A549 (cell line): ENCODE measurements at regions not wholly inside any gene's neighbourhood (a gene's known extent, or its start where the extent isn't known, plus 50 kb on each side); places are given as distances from the start of the nearest gene placed in this dataset.

Source experiments
- ATAC-seq, 2 experiments: fragments of 200-7000 bp in 1 of 2; fragments of >200 bp in 1 of 2; cut with Nextera tagmentation in 1 of 2; cut with Tn5 transposase in 1 of 2; 3 replicates each; pipeline versions ENCODE4 v1.8.0 to v1.9.1; 2018 to 2020; ENCODE audit warnings: mild to moderate bottlenecking in 1 of 2, moderate library complexity in 1 of 2
- CTCF ChIA-PET: fragments of 300-600 bp; sonication (Branson Sonifier 250); formaldehyde crosslinking; extraction: SDS; loops from one replicate; lab custom pipeline; 2021; ENCODE audit warnings: antibody characterized with exemption, inconsistent platforms; lab: Yijun Ruan, JAX
- POLR2A ChIA-PET: fragments of 350-600 bp; formaldehyde crosslinking; extraction: SDS; loops from one replicate; lab custom pipeline; 2021; ENCODE audit warnings: antibody characterized with exemption, inconsistent platforms; lab: Yijun Ruan, JAX
- DNase-seq, 2 experiments: peaks; one replicate each; pipeline versions ENCODE4 v3.0.0 to v3.0.0-alpha.2; 2011 to 2016; ENCODE audit warnings: low read depth in 1 of 2, low spot score in 1 of 2
- FAIRE-seq: peaks from 2 replicates; lab custom pipeline; 2011; peaks lifted over from hg19 to GRCh38; lab: Jason Lieb, UNC
- H3K27ac ChIP-seq, 2 experiments: fragments of >200 bp; sonication (Bioruptor Twin); formaldehyde crosslinking; 3 replicates each; pipeline ENCODE4 v1.5.1; 2016 to 2017
- H3K4me1 ChIP-seq: fragments of >200 bp; sonication (Bioruptor Twin); formaldehyde crosslinking; 3 replicates; pipeline ENCODE4 v1.6.1; 2016
- H3K4me2 ChIP-seq: fragments of >200 bp; sonication (Bioruptor Twin); formaldehyde crosslinking; 3 replicates; pipeline ENCODE4 v1.6.1; 2016
- H3K4me3 ChIP-seq: fragments of >200 bp; sonication (Bioruptor Twin); formaldehyde crosslinking; 3 replicates; pipeline ENCODE4 v1.5.1; 2016
- H3K9me3 ChIP-seq: fragments of >200 bp; sonication (Bioruptor Twin); formaldehyde crosslinking; 3 replicates; pipeline ENCODE4 v1.6.1; 2016
- EHF ChIP-seq: fragments of 250-450 bp; sonication (Bioruptor Pico); IDR thresholded peaks from 2 replicates; pipeline ENCODE4 v1.5.0; 2020; ENCODE audit warnings: mild to moderate bottlenecking
- EHMT2 ChIP-seq: fragments of 200-600 bp; sonication (generic); IDR thresholded peaks from 2 replicates; pipeline ENCODE4 v1.6.1; 2016; ENCODE audit warnings: antibody characterized with exemption, low read depth, mild to moderate bottlenecking, moderate library complexity
- FOSB ChIP-seq: fragments of 250-450 bp; sonication (Bioruptor Pico); IDR thresholded peaks from 2 replicates; pipeline ENCODE4 v1.5.0; 2020; ENCODE audit warnings: mild to moderate bottlenecking, moderate library complexity
- HDAC2 ChIP-seq: fragments of 200-600 bp; sonication (generic); IDR thresholded peaks from 2 replicates; pipeline ENCODE4 v1.6.1; 2016
- HEYL ChIP-seq: fragments of 250-450 bp; sonication (Bioruptor Pico); IDR thresholded peaks from 2 replicates; pipeline ENCODE4 v1.8.0; 2021; ENCODE audit warnings: mild to moderate bottlenecking, moderate library complexity
- HOXB13 ChIP-seq: fragments of 250-450 bp; sonication (Bioruptor Pico); IDR thresholded peaks from 2 replicates; pipeline ENCODE4 v1.5.0; 2020; ENCODE audit warnings: low read depth, mild to moderate bottlenecking, moderate library complexity
- HOXB5 ChIP-seq: fragments of 250-450 bp; sonication (Bioruptor Pico); IDR thresholded peaks from 2 replicates; pipeline ENCODE4 v1.5.0; 2020; ENCODE audit warnings: mild to moderate bottlenecking, moderate library complexity
- MAZ ChIP-seq: fragments of 150-350 bp; IDR thresholded peaks from 2 replicates; pipeline ENCODE4 v1.6.1; 2014; ENCODE audit warnings: antibody characterized with exemption, low read depth, low read length, borderline replicate concordance
- NFE2L2 ChIP-seq: fragments of 150-350 bp; conservative IDR thresholded peaks from 2 replicates; pipeline ENCODE4 v1.6.1; 2014; ENCODE audit warnings: low read length
- PHF8 ChIP-seq: fragments of 200-600 bp; sonication (generic); IDR thresholded peaks from 2 replicates; pipeline ENCODE4 v1.6.1; 2016; ENCODE audit warnings: low read depth, mild to moderate bottlenecking, antibody characterized with exemption, moderate library complexity, borderline replicate concordance
- RAD21 ChIP-seq, 2 experiments: fragments of >200 bp in 1 of 2; sonication (Bioruptor Twin) in 1 of 2; formaldehyde crosslinking in 1 of 2; IDR thresholded peaks in 1 of 2; conservative IDR thresholded peaks in 1 of 2; 2 replicates in 1 of 2; 3 replicates in 1 of 2; pipeline ENCODE4 v1.6.1; 2012 to 2018; ENCODE audit warnings: inconsistent platforms in 1 of 2
- TFCP2L1 ChIP-seq: fragments of 250-450 bp; sonication (Bioruptor Pico); IDR thresholded peaks from 2 replicates; pipeline ENCODE4 v1.5.0; 2021; ENCODE audit warnings: mild to moderate bottlenecking
- ZC3H11A ChIP-seq: fragments of 450-650 bp; IDR thresholded peaks from 2 replicates; pipeline ENCODE4 v1.6.1; 2014; ENCODE audit warnings: antibody characterized with exemption, mild to moderate bottlenecking
- ZFP36 ChIP-seq: fragments of 450-650 bp; IDR thresholded peaks from 2 replicates; pipeline ENCODE4 v1.6.1; 2014; ENCODE audit warnings: borderline replicate concordance; ENCODE audit not compliant: partially characterized antibody
- ZNF302 ChIP-seq: fragments of 250-450 bp; sonication (Bioruptor Pico); IDR thresholded peaks from 2 replicates; pipeline ENCODE4 v1.9.0; 2021; ENCODE audit warnings: inconsistent platforms, mild to moderate bottlenecking, moderate library complexity
- WGBS: methylation state at CpG from one replicate; pipeline ENCODE4 v1.1.6; 2017; ENCODE audit errors: missing lambda C conversion rate; 5-methylcytosine and 5-hydroxymethylcytosine counted together
- TF ChIP-seq, protein P1 (sequence below): fragments of >200 bp; sonication (Bioruptor Twin); formaldehyde crosslinking; IDR thresholded peaks from 3 replicates; pipeline ENCODE4 v1.5.1; 2016
- TF ChIP-seq, protein P2 (sequence below): IDR thresholded peaks from 2 replicates; pipeline ENCODE4 v1.6.1; 2012
- TF ChIP-seq, protein P3 (sequence below): fragments of 250-450 bp; sonication (Bioruptor Pico); IDR thresholded peaks from 2 replicates; pipeline ENCODE4 v1.5.0; 2021; ENCODE audit warnings: mild to moderate bottlenecking, moderate library complexity, borderline replicate concordance
- TF ChIP-seq, protein P4 (sequence below): fragments of 450-650 bp; IDR thresholded peaks from 2 replicates; pipeline ENCODE4 v1.6.1; 2014; ENCODE audit warnings: antibody characterized with exemption
- TF ChIP-seq, protein P5 (sequence below): IDR thresholded peaks from 2 replicates; pipeline ENCODE4 v1.6.1; 2012; ENCODE audit warnings: low read depth, borderline replicate concordance
- TF ChIP-seq, protein P6 (sequence below): fragments of 150-350 bp; IDR thresholded peaks from 2 replicates; pipeline ENCODE4 v1.6.1; 2014; ENCODE audit warnings: low read depth, mild to moderate bottlenecking, low read length

DNA sequence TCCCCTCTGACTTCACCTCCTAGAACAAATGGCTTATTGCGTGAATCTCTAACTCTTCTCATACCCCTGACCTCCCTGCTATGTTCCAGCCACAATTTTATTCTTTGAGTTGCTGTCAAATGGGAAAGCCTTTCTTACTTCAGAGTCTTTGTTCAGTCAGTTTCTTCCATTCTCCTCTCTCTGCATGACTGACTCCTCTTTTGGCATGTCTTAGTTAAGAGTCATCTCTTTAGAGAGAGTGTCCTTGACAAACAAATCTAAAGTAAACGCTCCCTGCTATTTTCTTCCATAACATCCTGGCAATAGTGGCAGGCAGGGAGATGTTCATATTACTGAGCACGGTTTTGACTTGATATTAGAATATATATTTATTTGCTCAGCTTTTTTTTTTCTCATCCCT lies 170.7 kb upstream of the ERBB4 start (continued):
- TF ChIP-seq, protein P1, sequence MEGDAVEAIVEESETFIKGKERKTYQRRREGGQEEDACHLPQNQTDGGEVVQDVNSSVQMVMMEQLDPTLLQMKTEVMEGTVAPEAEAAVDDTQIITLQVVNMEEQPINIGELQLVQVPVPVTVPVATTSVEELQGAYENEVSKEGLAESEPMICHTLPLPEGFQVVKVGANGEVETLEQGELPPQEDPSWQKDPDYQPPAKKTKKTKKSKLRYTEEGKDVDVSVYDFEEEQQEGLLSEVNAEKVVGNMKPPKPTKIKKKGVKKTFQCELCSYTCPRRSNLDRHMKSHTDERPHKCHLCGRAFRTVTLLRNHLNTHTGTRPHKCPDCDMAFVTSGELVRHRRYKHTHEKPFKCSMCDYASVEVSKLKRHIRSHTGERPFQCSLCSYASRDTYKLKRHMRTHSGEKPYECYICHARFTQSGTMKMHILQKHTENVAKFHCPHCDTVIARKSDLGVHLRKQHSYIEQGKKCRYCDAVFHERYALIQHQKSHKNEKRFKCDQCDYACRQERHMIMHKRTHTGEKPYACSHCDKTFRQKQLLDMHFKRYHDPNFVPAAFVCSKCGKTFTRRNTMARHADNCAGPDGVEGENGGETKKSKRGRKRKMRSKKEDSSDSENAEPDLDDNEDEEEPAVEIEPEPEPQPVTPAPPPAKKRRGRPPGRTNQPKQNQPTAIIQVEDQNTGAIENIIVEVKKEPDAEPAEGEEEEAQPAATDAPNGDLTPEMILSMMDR = no peak
- TF ChIP-seq HOXB13 (CRISPR knock-in tag) = no peak
- TF ChIP-seq HEYL (CRISPR knock-in tag) = no peak
- TF ChIP-seq, protein P2, sequence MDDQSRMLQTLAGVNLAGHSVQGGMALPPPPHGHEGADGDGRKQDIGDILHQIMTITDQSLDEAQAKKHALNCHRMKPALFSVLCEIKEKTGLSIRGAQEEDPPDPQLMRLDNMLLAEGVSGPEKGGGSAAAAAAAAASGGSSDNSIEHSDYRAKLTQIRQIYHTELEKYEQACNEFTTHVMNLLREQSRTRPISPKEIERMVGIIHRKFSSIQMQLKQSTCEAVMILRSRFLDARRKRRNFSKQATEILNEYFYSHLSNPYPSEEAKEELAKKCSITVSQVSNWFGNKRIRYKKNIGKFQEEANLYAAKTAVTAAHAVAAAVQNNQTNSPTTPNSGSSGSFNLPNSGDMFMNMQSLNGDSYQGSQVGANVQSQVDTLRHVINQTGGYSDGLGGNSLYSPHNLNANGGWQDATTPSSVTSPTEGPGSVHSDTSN = no peak
- TF ChIP-seq FOSB (CRISPR knock-in tag) = no peak
- no peak for TF ChIP-seq HOXB5 (CRISPR knock-in tag)

DNA sequence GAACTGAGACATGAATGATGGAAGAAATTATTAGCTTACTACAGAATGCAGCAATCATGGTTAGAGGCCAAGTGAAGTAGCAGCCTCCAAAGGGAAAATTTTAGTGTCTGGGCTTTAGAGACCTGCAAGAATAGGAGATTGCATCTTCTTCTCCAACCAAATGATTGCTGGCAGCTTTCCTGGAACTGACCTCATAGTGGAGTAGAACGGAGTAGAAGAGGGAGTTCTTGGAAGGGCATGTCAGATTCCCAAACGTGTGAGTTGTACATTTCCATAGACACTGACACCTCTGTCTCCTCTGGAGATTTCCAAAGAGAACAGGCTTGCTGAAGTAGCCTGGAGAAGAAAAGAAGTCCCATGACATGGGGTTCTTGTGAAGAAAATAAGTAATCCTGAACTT lies 169.8 kb upstream of the ERBB4 start:
- POLR2A ChIA-PET = no interaction called here
- no peaks in the 10 kb centered on the region for H3K9me3 ChIP-seq
- H3K4me3 ChIP-seq = no peak overlapping the region
- no peak for FAIRE-seq
- 19% methylated on average over 2 of the region's 2 CpGs for WGBS
- CTCF ChIA-PET = no interaction called here
- TF ChIP-seq, protein P3, sequence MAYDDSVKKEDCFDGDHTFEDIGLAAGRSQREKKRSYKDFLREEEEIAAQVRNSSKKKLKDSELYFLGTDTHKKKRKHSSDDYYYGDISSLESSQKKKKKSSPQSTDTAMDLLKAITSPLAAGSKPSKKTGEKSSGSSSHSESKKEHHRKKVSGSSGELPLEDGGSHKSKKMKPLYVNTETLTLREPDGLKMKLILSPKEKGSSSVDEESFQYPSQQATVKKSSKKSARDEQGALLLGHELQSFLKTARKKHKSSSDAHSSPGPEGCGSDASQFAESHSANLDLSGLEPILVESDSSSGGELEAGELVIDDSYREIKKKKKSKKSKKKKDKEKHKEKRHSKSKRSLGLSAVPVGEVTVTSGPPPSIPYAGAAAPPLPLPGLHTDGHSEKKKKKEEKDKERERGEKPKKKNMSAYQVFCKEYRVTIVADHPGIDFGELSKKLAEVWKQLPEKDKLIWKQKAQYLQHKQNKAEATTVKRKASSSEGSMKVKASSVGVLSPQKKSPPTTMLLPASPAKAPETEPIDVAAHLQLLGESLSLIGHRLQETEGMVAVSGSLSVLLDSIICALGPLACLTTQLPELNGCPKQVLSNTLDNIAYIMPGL (CRISPR knock-in tag) = no peak
- no peak for TF ChIP-seq ZNF302 (CRISPR knock-in tag)
- no peak for DNase-seq
- no peak overlapping the region for H3K27ac ChIP-seq
- no peak overlapping the region for H3K4me2 ChIP-seq
- H3K4me1 ChIP-seq = no peaks in the 10 kb centered on the region
- ATAC-seq = no peak

DNA sequence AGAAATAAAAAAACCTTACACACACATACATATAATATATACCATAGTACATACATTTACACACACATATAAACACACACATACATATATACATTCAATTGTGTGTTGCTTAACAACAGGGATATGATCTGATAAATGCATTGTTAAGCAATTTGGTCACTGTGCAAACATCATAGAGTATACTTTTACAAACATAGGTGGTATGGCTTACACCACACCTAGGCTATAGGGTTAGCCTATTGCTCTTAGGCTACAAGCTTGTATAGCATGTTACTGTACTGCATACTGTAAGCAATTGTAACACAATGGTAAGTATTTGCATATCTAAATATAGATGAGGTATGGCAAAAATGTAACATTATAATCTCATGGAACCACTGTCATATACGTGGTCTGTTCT lies 156.8 kb upstream of the ERBB4 start:
- ChIA-PET CTCF (no interaction called here), POLR2A (no interaction called here)
- Histone ChIP-seq H3K4me1 (no peaks in the 10 kb centered on the region), H3K9me3 (no peaks in the 10 kb centered on the region), H3K4me2 (no peak overlapping the region), H3K27ac (no peak overlapping the region), H3K4me3 (no peak overlapping the region)
- FAIRE-seq (no peak), DNase-seq (no peak), ATAC-seq (no peak)
- 71% methylated on average over 1 of the region's 1 CpG for WGBS
- TF ChIP-seq MAZ = no peak
- no peak for TF ChIP-seq EHF (CRISPR knock-in tag)
- no peak for TF ChIP-seq PHF8
- no peak for TF ChIP-seq HOXB13 (CRISPR knock-in tag)
- TF ChIP-seq RAD21 (conservative IDR thresholded peaks at IDR 0.05 in 1 of 2, IDR thresholded peaks at IDR 0.05 in 1 of 2) = no peak
- no peak for TF ChIP-seq ZC3H11A
- no peak for TF ChIP-seq NFE2L2
- TF ChIP-seq EHMT2 = no peak
- TF ChIP-seq, protein P4, sequence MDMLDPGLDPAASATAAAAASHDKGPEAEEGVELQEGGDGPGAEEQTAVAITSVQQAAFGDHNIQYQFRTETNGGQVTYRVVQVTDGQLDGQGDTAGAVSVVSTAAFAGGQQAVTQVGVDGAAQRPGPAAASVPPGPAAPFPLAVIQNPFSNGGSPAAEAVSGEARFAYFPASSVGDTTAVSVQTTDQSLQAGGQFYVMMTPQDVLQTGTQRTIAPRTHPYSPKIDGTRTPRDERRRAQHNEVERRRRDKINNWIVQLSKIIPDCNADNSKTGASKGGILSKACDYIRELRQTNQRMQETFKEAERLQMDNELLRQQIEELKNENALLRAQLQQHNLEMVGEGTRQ = no peak
- TF ChIP-seq, protein P5, sequence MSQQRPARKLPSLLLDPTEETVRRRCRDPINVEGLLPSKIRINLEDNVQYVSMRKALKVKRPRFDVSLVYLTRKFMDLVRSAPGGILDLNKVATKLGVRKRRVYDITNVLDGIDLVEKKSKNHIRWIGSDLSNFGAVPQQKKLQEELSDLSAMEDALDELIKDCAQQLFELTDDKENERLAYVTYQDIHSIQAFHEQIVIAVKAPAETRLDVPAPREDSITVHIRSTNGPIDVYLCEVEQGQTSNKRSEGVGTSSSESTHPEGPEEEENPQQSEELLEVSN = no peak
- TF ChIP-seq FOSB (CRISPR knock-in tag) = no peak
- TF ChIP-seq, protein P6, sequence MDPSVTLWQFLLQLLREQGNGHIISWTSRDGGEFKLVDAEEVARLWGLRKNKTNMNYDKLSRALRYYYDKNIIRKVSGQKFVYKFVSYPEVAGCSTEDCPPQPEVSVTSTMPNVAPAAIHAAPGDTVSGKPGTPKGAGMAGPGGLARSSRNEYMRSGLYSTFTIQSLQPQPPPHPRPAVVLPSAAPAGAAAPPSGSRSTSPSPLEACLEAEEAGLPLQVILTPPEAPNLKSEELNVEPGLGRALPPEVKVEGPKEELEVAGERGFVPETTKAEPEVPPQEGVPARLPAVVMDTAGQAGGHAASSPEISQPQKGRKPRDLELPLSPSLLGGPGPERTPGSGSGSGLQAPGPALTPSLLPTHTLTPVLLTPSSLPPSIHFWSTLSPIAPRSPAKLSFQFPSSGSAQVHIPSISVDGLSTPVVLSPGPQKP = no peak
- no peak for TF ChIP-seq HDAC2
- no peak for TF ChIP-seq ZFP36
- TF ChIP-seq TFCP2L1 = no peak
